ENCODE measurements at regions not wholly inside any gene's neighbourhood (a gene's known extent, or its start where the extent isn't known, plus 50 kb on each side); places are given as distances from the start of the nearest gene placed in this dataset.

DNA sequence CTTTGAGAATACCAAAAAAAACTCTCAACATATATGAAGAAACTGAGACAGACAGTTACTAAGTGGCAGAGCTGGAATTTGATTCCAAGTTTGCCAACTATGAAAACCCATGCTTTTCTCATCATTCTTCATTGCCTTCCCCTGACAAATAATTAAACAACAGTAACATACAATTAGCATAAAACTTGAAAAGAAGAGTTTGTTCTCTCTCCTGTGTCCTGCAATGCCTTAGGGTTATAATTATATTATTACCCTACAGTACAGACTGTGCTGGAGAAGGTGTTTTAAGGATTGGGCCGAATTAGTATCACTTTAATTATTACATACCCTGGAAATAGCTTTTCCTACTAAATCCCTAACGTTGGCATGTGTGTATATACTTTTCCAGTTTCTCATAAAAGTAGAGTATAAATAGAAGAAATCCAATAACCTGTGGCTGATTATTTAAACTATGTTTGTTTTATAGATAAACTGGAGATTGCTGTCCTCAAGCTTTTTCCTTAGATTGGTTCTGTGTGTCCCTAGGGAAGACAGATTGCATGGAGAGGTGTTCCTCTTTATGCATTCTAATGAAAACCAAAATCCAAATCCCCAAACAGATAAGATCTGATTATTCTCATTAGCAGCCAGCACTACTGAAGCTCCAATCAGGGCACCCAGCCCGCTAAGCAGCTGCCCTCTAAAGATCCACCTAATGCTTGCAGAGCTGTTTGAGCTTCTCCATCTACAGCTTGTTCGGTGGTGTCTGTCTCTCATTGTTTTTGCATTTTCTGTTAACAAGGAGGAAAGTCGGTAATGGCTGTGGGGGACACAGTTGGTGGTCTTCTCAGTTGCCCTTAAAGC, 156.3 kb downstream of the TM2D1 start (continued):
- TF ChIP-seq PRRX2 (CRISPR knock-in tag; IDR thresholded peaks at IDR 0.05) (no peak), NFYB (CRISPR knock-in tag; conservative IDR thresholded peaks at IDR 0.05; ENCODE audit: low read depth) (no peak)

DNA sequence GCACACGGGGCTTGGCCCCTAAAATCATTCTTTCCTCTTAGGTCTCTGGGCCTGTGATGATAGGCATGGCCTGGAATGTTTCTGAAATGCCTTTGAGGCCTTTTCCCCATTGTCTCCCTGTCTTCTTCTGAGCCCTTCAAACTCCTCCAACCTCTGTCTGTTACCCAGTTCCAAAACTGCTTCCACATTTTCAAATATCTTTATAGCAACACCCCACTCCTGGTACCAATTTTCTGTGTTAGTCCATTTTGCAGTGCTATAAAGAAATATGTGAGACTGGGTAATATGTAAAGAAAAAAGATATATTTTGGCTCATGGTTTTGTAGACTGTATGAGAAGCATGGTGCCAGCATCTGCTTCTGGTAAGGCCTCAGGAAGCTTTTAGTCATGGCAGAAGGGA, 158.8 kb downstream of the TM2D1 start:
- H3K4me1 Mint-ChIP-seq, result no peaks in the 10 kb centered on the region; the same call in 1 of the 2 replicates
- H3K9me3 Mint-ChIP-seq, result no peaks in the 10 kb centered on the region; the same call in 1 of the 2 replicates
- ChIA-PET CTCF (no interaction called here), POLR2A (interaction anchor here (0.6 kb wide), 1 partner anchor 495 kb away, joined by 4 read pairs; no protein-coding TSS in a partner anchor)
- H3K36me3 Mint-ChIP-seq, result peaks cover 19% of the 10 kb centered on the region
- ATAC-seq (no peak), DNase-seq (ENCODE audit: low spot score) (no peak)
- H3K4me3 Mint-ChIP-seq, result no peak overlapping the region
- TF ChIP-seq IRF1 (CRISPR knock-in tag; IDR thresholded peaks at IDR 0.05) (no peak), ZNF219 (CRISPR knock-in tag; IDR thresholded peaks at IDR 0.05; ENCODE audit: borderline replicate concordance) (no peak), SMAD4 (CRISPR knock-in tag; IDR thresholded peaks at IDR 0.05) (no peak), CREB1 (CRISPR knock-in tag; IDR thresholded peaks at IDR 0.05) (no peak), ZNF532 (CRISPR knock-in tag; IDR thresholded peaks at IDR 0.05; ENCODE audit: borderline replicate concordance) (no peak)
- TF ChIP-seq, protein P1, sequence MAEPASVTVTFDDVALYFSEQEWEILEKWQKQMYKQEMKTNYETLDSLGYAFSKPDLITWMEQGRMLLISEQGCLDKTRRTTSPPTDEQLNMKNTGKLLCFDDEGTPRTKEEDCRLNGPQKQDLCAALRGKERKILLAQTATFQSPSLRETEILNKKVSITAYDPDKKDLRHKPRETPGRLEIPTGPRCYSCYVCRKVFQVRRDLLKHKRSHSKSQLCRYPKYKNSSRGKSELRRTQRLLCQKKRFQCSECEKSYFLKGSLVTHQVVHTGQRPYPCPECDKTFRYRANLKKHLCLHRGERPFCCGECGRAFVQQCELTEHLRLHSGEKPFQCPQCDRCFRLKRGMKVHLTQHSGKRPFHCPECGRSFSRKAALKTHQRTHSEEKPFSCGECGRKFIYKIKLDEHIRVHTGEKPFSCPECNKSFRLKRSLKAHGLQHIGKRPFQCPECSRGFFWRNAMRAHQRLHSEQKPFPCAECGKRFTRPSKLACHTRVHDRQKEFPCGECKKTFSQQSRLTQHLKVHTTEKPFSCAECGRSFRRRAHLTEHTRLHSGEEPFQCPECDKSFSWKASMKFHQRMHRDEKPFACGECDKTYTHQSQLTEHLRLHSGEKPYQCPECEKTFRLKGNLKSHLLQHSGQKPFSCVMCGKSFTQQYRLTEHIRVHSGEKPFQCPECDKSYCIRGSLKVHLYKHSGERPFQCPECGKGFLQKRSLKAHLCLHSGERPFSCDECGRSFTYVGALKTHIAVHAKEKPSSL (CRISPR knock-in tag; conservative IDR thresholded peaks at IDR 0.05), result no peak
- TF ChIP-seq, protein P2, sequence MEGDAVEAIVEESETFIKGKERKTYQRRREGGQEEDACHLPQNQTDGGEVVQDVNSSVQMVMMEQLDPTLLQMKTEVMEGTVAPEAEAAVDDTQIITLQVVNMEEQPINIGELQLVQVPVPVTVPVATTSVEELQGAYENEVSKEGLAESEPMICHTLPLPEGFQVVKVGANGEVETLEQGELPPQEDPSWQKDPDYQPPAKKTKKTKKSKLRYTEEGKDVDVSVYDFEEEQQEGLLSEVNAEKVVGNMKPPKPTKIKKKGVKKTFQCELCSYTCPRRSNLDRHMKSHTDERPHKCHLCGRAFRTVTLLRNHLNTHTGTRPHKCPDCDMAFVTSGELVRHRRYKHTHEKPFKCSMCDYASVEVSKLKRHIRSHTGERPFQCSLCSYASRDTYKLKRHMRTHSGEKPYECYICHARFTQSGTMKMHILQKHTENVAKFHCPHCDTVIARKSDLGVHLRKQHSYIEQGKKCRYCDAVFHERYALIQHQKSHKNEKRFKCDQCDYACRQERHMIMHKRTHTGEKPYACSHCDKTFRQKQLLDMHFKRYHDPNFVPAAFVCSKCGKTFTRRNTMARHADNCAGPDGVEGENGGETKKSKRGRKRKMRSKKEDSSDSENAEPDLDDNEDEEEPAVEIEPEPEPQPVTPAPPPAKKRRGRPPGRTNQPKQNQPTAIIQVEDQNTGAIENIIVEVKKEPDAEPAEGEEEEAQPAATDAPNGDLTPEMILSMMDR (IDR thresholded peaks at IDR 0.05), result no peak
- TF ChIP-seq, protein P3, sequence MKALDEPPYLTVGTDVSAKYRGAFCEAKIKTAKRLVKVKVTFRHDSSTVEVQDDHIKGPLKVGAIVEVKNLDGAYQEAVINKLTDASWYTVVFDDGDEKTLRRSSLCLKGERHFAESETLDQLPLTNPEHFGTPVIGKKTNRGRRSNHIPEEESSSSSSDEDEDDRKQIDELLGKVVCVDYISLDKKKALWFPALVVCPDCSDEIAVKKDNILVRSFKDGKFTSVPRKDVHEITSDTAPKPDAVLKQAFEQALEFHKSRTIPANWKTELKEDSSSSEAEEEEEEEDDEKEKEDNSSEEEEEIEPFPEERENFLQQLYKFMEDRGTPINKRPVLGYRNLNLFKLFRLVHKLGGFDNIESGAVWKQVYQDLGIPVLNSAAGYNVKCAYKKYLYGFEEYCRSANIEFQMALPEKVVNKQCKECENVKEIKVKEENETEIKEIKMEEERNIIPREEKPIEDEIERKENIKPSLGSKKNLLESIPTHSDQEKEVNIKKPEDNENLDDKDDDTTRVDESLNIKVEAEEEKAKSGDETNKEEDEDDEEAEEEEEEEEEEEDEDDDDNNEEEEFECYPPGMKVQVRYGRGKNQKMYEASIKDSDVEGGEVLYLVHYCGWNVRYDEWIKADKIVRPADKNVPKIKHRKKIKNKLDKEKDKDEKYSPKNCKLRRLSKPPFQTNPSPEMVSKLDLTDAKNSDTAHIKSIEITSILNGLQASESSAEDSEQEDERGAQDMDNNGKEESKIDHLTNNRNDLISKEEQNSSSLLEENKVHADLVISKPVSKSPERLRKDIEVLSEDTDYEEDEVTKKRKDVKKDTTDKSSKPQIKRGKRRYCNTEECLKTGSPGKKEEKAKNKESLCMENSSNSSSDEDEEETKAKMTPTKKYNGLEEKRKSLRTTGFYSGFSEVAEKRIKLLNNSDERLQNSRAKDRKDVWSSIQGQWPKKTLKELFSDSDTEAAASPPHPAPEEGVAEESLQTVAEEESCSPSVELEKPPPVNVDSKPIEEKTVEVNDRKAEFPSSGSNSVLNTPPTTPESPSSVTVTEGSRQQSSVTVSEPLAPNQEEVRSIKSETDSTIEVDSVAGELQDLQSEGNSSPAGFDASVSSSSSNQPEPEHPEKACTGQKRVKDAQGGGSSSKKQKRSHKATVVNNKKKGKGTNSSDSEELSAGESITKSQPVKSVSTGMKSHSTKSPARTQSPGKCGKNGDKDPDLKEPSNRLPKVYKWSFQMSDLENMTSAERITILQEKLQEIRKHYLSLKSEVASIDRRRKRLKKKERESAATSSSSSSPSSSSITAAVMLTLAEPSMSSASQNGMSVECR (CRISPR knock-in tag; IDR thresholded peaks at IDR 0.05; ENCODE audit: borderline replicate concordance), result no peak
- H3K27ac Mint-ChIP-seq, result no peak overlapping the region
- no peaks in the 10 kb centered on the region; the same call in 1 of the 2 replicates for H3K27me3 Mint-ChIP-seq (ENCODE audit: low read depth)
